GM12878 (cell line): ENCODE measurements at regions not wholly inside any gene's neighbourhood (a gene's known extent, or its start where the extent isn't known, plus 50 kb on each side); places are given as distances from the start of the nearest gene placed in this dataset.

Experiments used
- ATAC-seq: fragments of 200-7000 bp; cut with Tn5 transposase; 3 replicates; pipeline ENCODE4 v1.9.1; 2020; ENCODE audit warnings: mild to moderate bottlenecking, moderate library complexity
- BruUV-seq: library from RNA; stranded (reverse); fragments of 400-500 nt; replicated peaks from 2 replicates; lab custom pipeline; 2021; lab: Mats Ljungman, UMichigan
- CTCF ChIA-PET: fragments of 300-600 bp; sonication (Branson Sonifier 250); formaldehyde crosslinking; extraction: SDS; loops from one replicate; lab custom pipeline; 2021; ENCODE audit warnings: inconsistent platforms; lab: Yijun Ruan, JAX
- POLR2A ChIA-PET: fragments of 350-600 bp; formaldehyde crosslinking; extraction: SDS; loops from one replicate; lab custom pipeline; 2021; ENCODE audit warnings: inconsistent platforms; lab: Charles Lee
- RAD21 ChIA-PET: fragments of 300-600 bp; sonication (Branson Sonifier 250); formaldehyde crosslinking; loops from one replicate; lab custom pipeline; 2023; ENCODE audit warnings: antibody characterized with exemption; ENCODE audit not compliant: unreplicated experiment; lab: Charles Lee
- SMC1A ChIA-PET: fragments of 300-600 bp; sonication (Branson Sonifier 250); formaldehyde crosslinking; loops from one replicate; lab custom pipeline; 2023; ENCODE audit not compliant: unreplicated experiment, uncharacterized antibody; lab: Charles Lee
- DNase-seq: peaks from one replicate; pipeline ENCODE4 v3.0.0-alpha.2; 2011; ENCODE audit warnings: low read depth, low spot score
- FAIRE-seq: peaks from 3 replicates; lab custom pipeline; 2011; peaks lifted over from hg19 to GRCh38; lab: Jason Lieb, UNC
- H2AFZ ChIP-seq: 2 replicates; pipeline ENCODE4 v1.6.0; 2011; ENCODE audit warnings: low read depth, low read length, control low read depth; ENCODE audit not compliant: control insufficient read depth
- H3K27ac ChIP-seq: 2 replicates; pipeline ENCODE4 v1.5.1; 2011; ENCODE audit warnings: control low read depth; ENCODE audit not compliant: control insufficient read depth, insufficient read depth
- H3K27me3 ChIP-seq, 2 experiments: replicated peaks in 1 of 2; 2 replicates each; pipeline versions ENCODE4 v1.6.0 to v1.6.1; 2011; ENCODE audit warnings: low read length in 1 of 2; ENCODE audit not compliant: control insufficient read depth in 2 of 2, insufficient read depth in 2 of 2
- H3K36me3 ChIP-seq, 2 experiments: 2 replicates each; pipeline ENCODE4 v1.5.1; 2011; ENCODE audit warnings: low read length in 1 of 2; ENCODE audit not compliant: control insufficient read depth in 2 of 2, insufficient read depth in 2 of 2
- H3K4me1 ChIP-seq: 2 replicates; pipeline ENCODE4 v1.6.1; 2011; ENCODE audit warnings: mild to moderate bottlenecking, low read length, moderate library complexity, mixed read lengths; ENCODE audit not compliant: control insufficient read depth, insufficient read depth
- H3K4me2 ChIP-seq: 2 replicates; pipeline ENCODE4 v1.6.0; 2011; ENCODE audit warnings: control low read depth; ENCODE audit not compliant: control insufficient read depth, insufficient read depth
- H3K4me3 ChIP-seq: fragments of 200-600 bp; sonication (generic); 2 replicates; pipeline ENCODE4 v1.5.1; 2016
- H3K79me2 ChIP-seq: 2 replicates; pipeline ENCODE4 v1.6.0; 2011; ENCODE audit warnings: low read length; ENCODE audit not compliant: control insufficient read depth, insufficient read depth
- H3K9ac ChIP-seq: 2 replicates; pipeline ENCODE4 v1.8.0; 2011; ENCODE audit warnings: low read length, control low read depth, mixed read lengths; ENCODE audit not compliant: control insufficient read depth, insufficient read depth
- H3K9me3 ChIP-seq: replicated peaks from 3 replicates; pipeline ENCODE4 v1.5.1; 2011; ENCODE audit warnings: mild to moderate bottlenecking, low read length; ENCODE audit not compliant: control insufficient read depth, insufficient read depth
- H4K20me1 ChIP-seq: 2 replicates; pipeline ENCODE4 v1.6.0; 2011; ENCODE audit not compliant: control insufficient read depth, insufficient read depth
- BRCA1 ChIP-seq: IDR thresholded peaks from 2 replicates; pipeline ENCODE4 v1.6.1; 2011; ENCODE audit warnings: low read depth, low read length, improper control_type of control experiment
- CEBPB ChIP-seq, 2 experiments: fragments of 150-350 bp in 1 of 2; IDR thresholded peaks; 2 replicates each; pipeline ENCODE4 v1.6.1; 2012 to 2014; ENCODE audit warnings: low read depth in 2 of 2, low read length in 2 of 2, borderline replicate concordance in 1 of 2, inconsistent platforms in 1 of 2
- CHD2 ChIP-seq: IDR thresholded peaks from 2 replicates; pipeline ENCODE4 v1.6.1; 2011; ENCODE audit warnings: low read depth, low read length, improper control_type of control experiment, borderline replicate concordance
- CHD4 ChIP-seq: fragments of 200-600 bp; sonication (generic); IDR thresholded peaks from 2 replicates; pipeline ENCODE4 v1.6.1; 2016; ENCODE audit warnings: mild to moderate bottlenecking
- E2F8 ChIP-seq: fragments of 450-650 bp; IDR thresholded peaks from 2 replicates; pipeline ENCODE4 v1.6.1; 2018; ENCODE audit warnings: mild to moderate bottlenecking, low read depth, moderate library complexity; ENCODE audit not compliant: partially characterized antibody
- GATAD2B ChIP-seq: fragments of 450-650 bp; conservative IDR thresholded peaks from 2 replicates; pipeline ENCODE4 v1.6.1; 2017; ENCODE audit warnings: low read depth, mild to moderate bottlenecking, moderate library complexity
- HCFC1 ChIP-seq: fragments of 150-350 bp; IDR thresholded peaks from 2 replicates; pipeline ENCODE4 v1.6.1; 2014; ENCODE audit warnings: low read length
- JUND ChIP-seq: IDR thresholded peaks from 2 replicates; pipeline ENCODE4 v1.6.1; 2012; ENCODE audit warnings: low read depth, mild to moderate bottlenecking, low read length, improper control_type of control experiment, moderate library complexity
- NBN ChIP-seq: fragments of 450-650 bp; IDR thresholded peaks from 2 replicates; pipeline ENCODE4 v1.6.1; 2016
- PKNOX1 ChIP-seq: fragments of 450-650 bp; IDR thresholded peaks from 2 replicates; pipeline ENCODE4 v1.6.1; 2016; ENCODE audit warnings: mild to moderate bottlenecking
- ZBED1 ChIP-seq: IDR thresholded peaks from 2 replicates; pipeline ENCODE4 v1.6.1; 2016; ENCODE audit warnings: borderline replicate concordance
- ZNF217 ChIP-seq: fragments of 450-650 bp; IDR thresholded peaks from 2 replicates; pipeline ENCODE4 v1.6.1; 2017; ENCODE audit warnings: antibody characterized with exemption, mild to moderate bottlenecking
- WGBS: methylation state at CpG from one replicate; pipeline ENCODE4 v1.1.6; 2016; ENCODE audit warnings: low lambda C conversion rate; ENCODE audit not compliant: insufficient replicate concordance, insufficient coverage; ENCODE audit errors: missing lambda C conversion rate; 5-methylcytosine and 5-hydroxymethylcytosine counted together
- in situ Hi-C: fragments of 300-500 bp; cut with MboI; formaldehyde crosslinking; loops from 9 replicates; pipeline ENCODE4 v1.14.3; 2018; ENCODE audit warnings: mixed read lengths
- intact Hi-C: fragments of 100-400 bp; cut with micrococcal nuclease; formaldehyde crosslinking; loops from one replicate; pipeline ENCODE4 v1.14.2; 2022; ENCODE audit not compliant: unreplicated experiment
- TF ChIP-seq, protein P1 (sequence below): fragments of 450-650 bp; IDR thresholded peaks from 2 replicates; pipeline ENCODE4 v1.6.1; 2014; ENCODE audit warnings: mild to moderate bottlenecking
- TF ChIP-seq, protein P2 (sequence below): IDR thresholded peaks from 2 replicates; pipeline ENCODE4 v1.6.1; 2012; ENCODE audit warnings: mild to moderate bottlenecking, low read depth, low read length

DNA sequence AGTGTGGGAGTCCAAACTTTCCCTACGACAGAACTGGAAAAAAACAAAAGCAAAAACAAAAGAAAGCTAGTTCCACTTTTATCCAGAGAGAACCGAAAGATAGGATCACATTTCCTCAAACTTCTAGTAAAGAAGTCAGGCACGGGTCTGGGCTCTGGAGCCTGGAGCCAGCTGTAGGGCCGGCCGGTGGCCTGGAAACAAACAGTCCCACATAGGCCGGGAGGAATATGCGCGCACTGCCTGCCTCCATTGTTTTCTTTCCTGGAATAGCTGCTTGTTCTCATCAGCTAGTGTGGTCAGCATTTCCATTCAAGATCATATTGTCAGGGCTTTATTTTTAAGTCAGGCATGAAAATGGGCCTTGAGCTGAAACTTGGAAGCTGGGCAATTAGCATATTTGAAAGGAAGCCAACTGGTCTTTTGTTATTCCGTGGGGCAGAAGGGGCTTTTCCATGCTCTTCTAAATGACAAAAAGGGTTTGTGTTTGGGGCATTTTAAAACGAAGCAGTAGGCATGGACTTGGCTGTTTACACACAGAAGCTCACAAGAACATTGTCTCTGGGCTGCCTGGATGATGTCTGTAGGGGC lies 58.7 kb upstream of the RFX8 start:
- H4K20me1 ChIP-seq = no peaks in the 10 kb centered on the region
- DNase-seq = no peak
- intact Hi-C loops (no loop called here), in situ Hi-C loops (no loop called here)
- ChIA-PET POLR2A (no interaction called here), CTCF (interaction anchor here (1.0 kb wide), 1 partner anchor 297 kb away, joined by 3 read pairs; no protein-coding TSS in a partner anchor), RAD21 (no interaction called here), SMC1A (interaction anchor here (0.6 kb wide), 1 partner anchor 520 kb away, joined by 4 read pairs; no protein-coding TSS in a partner anchor)
- H3K4me3 ChIP-seq = no peak overlapping the region
- no peak overlapping the region for H3K27ac ChIP-seq
- no peaks in the 10 kb centered on the region for H3K79me2 ChIP-seq
- no TSS peak for BruUV-seq
- no peaks in the 10 kb centered on the region for H3K36me3 ChIP-seq
- FAIRE-seq = no peak
- TF ChIP-seq, protein P1, sequence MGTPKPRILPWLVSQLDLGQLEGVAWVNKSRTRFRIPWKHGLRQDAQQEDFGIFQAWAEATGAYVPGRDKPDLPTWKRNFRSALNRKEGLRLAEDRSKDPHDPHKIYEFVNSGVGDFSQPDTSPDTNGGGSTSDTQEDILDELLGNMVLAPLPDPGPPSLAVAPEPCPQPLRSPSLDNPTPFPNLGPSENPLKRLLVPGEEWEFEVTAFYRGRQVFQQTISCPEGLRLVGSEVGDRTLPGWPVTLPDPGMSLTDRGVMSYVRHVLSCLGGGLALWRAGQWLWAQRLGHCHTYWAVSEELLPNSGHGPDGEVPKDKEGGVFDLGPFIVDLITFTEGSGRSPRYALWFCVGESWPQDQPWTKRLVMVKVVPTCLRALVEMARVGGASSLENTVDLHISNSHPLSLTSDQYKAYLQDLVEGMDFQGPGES = no peak
- TF ChIP-seq CHD2 (no peak), JUND (no peak), ZBED1 (no peak), E2F8 (no peak), CHD4 (no peak), GATAD2B (no peak), CEBPB (IDR thresholded peaks at IDR 0.05; ENCODE audit: borderline replicate concordance in 1 of 2, low read depth in 2 of 2, low read length in 2 of 2) (no peak), HCFC1 (no peak), BRCA1 (no peak), ZNF217 (no peak), NBN (no peak), PKNOX1 (no peak)
- TF ChIP-seq, protein P2, sequence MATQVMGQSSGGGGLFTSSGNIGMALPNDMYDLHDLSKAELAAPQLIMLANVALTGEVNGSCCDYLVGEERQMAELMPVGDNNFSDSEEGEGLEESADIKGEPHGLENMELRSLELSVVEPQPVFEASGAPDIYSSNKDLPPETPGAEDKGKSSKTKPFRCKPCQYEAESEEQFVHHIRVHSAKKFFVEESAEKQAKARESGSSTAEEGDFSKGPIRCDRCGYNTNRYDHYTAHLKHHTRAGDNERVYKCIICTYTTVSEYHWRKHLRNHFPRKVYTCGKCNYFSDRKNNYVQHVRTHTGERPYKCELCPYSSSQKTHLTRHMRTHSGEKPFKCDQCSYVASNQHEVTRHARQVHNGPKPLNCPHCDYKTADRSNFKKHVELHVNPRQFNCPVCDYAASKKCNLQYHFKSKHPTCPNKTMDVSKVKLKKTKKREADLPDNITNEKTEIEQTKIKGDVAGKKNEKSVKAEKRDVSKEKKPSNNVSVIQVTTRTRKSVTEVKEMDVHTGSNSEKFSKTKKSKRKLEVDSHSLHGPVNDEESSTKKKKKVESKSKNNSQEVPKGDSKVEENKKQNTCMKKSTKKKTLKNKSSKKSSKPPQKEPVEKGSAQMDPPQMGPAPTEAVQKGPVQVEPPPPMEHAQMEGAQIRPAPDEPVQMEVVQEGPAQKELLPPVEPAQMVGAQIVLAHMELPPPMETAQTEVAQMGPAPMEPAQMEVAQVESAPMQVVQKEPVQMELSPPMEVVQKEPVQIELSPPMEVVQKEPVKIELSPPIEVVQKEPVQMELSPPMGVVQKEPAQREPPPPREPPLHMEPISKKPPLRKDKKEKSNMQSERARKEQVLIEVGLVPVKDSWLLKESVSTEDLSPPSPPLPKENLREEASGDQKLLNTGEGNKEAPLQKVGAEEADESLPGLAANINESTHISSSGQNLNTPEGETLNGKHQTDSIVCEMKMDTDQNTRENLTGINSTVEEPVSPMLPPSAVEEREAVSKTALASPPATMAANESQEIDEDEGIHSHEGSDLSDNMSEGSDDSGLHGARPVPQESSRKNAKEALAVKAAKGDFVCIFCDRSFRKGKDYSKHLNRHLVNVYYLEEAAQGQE = no peak
- no peaks in the 10 kb centered on the region for H3K4me1 ChIP-seq
- 37% methylated on average over 10 of the region's 10 CpGs for WGBS
- no peaks in the 10 kb centered on the region for H3K9me3 ChIP-seq
- H2AFZ ChIP-seq = no peak overlapping the region
- H3K9ac ChIP-seq = no peak overlapping the region
- ATAC-seq = no peak
- no peaks in the 10 kb centered on the region for H3K27me3 ChIP-seq
- no peak overlapping the region for H3K4me2 ChIP-seq
